ENCODE measurements at regions not wholly inside any gene's neighbourhood (a gene's known extent, or its start where the extent isn't known, plus 50 kb on each side); places are given as distances from the start of the nearest gene placed in this dataset.

- DNase-seq (ENCODE audit: low read depth), result no peak
Measured at GRCh38 chr1:232308616-232309015, 321.3 kb downstream of the SIPA1L2 start.

- no peak for DNase-seq (ENCODE audit: low read depth)
Measured at GRCh38 chr1:232307296-232308017, 322.5 kb downstream of the SIPA1L2 start.

- DNase-seq (ENCODE audit: low read depth), result no peak
Measured at GRCh38 chr1:232306269-232306961, 323.5 kb downstream of the SIPA1L2 start.

DNA sequence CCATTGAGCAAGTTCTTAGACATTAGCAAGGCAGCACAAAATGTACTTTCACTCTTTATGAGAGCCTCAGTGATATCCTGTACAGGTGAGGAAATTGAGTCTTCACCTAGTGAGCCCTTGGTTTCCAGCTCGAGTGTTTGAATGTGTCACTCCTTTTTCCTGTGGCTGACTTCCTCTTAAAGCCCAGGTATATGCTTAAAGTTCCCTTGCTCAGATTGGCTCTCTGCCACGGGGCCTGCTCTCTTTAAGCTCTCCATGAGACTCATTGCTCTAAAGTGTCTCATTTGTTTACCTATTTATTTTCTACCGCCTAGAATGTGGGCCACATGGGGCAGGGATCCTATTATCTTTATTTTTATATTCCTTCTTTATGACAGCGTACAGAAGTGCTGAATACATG is 324.9 kb downstream of the SIPA1L2 start:
- DNase-seq (ENCODE audit: low read depth), result no peak

- DNase-seq (ENCODE audit: low read depth), result no peak
Measured at GRCh38 chr1:232303222-232303620, 326.7 kb downstream of the SIPA1L2 start.

GRCh38 chr1:232302376-232303221 is 327.3 kb downstream of the SIPA1L2 start:
- DNase-seq (ENCODE audit: low read depth), result no peak

DNA sequence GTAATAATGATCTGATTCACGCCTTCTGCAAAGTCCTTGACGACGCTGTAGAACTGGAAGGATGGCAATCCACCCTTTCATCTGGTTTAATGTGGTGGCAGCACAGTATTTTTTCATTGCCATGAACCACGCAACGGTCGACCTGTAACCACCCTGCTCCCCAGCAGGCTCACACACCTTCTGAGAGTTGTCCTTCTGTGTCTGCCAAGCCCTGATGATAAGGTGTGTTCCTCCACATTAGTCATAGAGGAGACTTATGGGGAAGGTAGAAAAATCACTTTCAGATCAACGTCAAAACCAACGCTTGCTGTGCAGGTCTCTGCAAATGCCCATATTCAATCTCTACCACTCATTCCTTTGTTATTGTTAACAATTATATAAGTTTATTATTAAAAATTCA is 328.7 kb downstream of the SIPA1L2 start:
- DNase-seq (ENCODE audit: low read depth), result no peak

DNA sequence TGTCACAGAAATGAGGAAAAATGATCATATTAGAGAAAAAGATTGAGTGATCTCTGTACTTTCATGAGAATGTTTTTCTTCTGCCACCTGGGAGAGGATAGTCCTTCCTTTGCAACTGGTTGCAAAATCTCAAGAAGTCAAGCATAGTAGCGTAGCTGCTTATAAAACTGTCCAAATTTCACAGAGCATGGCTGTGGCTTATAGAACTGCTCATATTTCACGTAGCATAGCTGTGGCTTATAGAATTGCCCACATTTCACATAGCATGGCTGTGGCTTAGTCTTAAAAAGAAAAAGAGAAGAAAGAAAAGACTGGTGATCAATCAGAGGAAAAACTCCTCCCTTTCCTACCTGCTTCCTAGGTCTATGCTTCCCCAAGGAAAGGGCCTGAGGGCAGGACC is 329.5 kb downstream of the SIPA1L2 start:
- no peak for DNase-seq (ENCODE audit: low read depth)

DNA sequence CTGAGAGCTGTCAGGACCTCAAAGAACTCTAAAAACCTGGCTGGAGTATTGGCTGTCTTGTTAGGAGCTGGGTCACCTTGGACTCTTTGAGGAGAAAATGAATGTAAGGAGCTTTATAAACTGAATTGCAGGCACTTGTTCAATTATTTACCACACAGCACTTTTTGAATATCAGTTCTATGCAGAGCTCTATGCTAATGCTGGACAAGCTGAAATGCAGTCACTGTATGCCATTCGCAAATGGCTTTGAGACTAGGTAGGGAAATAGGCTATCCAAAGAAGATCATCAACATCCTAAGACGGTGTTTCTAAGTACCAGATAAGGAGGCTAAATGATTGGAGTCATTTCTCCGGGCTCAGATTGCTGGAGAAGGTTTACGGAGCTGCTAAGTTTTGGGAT is 333.5 kb downstream of the SIPA1L2 start:
- DNase-seq (ENCODE audit: low read depth), result no peak

DNA sequence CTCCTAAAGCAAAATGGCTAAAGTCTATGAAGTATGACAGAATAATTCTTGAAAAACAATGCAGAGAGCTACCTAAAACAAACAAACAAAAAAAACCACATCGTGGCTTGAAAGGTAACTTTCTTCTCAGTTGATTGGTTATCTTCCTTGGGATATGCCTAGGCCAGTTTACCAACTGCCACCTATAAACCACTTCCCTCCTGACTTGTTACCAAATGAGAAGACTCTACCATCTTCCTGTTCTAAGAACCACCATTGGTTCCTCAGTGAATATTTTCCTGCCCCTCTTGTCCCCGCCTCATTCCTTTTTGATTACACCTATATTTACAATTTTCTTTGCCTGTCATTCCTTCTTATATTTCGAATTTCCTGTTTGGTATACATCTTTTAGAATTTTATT is 336.6 kb downstream of the SIPA1L2 start:
- no peak for DNase-seq (ENCODE audit: low read depth)

- no peak for DNase-seq (ENCODE audit: low read depth)
Measured at GRCh38 chr1:232292818-232293217, 337.1 kb downstream of the SIPA1L2 start.

GRCh38 chr1:232292239-232292638 is 337.7 kb downstream of the SIPA1L2 start:
- no peak for DNase-seq (ENCODE audit: low read depth)

- DNase-seq (ENCODE audit: low read depth), result no peak
Measured at GRCh38 chr1:232291681-232292080, 338.3 kb downstream of the SIPA1L2 start.

- DNase-seq (ENCODE audit: low read depth), result no peak
Measured at GRCh38 chr1:232291261-232291660, 338.7 kb downstream of the SIPA1L2 start.

DNA sequence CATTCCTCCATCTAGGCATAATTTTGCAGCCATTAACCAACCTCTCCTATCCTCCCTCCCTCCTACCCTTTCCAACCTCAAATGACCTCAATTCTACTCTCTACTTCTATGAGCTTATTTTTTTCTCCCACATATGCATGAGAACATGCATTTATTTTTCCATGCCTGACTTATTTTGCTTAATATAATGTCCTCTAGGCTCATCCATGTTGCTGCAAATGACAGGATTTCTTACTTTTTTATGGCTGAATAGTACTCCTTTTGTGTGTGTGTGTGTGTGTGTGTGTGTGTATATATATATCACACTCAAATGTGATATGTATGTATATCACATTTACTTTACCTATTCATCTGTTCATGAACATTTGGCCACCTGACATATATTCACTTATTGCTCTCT is 339.4 kb downstream of the SIPA1L2 start:
- no peak for DNase-seq (ENCODE audit: low read depth)

DNA sequence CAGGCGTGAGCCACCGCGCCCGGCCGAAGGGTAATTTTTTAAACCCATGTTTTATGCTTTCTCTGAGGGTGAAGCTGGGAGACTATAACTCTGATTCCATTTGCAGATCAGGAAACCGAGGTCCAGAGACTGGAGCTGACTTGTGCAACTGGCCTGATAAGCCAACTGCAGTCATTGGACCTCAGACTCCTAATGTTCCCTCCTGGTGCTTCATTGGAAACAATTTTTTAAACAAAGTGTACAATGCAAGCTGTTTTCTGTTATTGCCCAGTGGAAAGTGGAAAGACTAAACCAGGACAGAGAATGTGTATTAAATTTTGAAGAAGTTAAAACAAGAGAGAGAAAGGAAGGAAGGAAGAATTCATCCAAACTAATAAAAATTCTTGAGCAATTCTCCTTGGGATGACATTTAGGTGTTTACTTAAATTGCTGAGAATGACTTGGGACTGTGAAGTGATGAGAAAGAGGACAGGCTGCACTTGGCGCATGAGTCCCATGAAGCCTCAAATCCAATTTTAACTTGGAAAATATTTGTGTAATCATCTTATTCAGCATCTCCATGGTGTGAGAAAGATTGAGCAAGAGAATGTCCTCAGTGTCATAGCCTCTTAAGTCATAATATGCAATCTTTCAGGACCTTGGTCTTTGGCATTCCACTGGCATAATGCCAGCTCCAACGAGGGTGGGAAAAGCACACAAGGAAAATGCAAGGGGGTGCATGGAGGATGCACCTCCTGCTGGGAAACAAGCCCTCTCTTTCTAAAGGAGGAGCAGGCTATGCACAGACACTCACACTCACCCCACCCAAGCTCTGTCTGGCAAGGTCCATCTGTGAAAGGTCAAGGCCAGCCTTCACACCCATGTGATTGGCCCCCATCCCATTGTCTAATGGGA is 342.0 kb downstream of the SIPA1L2 start:
- peak; percentile 27 for DNase-seq (ENCODE audit: low read depth)

DNA sequence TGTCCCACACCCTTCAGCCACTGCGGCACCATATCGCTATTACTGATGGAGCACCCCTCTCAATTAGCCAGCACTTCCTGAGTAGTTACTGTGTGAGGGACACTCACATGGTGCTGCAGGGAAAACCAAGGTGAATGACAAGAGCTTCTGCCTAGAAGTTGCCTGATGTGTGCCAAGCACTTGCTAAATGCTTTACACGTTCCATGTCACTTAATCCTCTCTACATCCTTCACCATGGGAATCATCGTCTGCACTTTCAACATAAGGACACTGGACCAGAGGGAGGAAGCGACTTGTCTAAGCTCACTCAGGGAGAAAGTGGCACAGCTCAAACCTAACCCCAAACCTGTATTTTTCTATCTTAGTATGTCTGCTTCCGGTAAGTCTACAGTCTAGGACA is 344.8 kb downstream of the SIPA1L2 start:
- no peak for DNase-seq (ENCODE audit: low read depth)

GRCh38 chr1:232283864-232284263 is 346.1 kb downstream of the SIPA1L2 start:
- DNase-seq (ENCODE audit: low read depth), result peak; percentile 10

DNA sequence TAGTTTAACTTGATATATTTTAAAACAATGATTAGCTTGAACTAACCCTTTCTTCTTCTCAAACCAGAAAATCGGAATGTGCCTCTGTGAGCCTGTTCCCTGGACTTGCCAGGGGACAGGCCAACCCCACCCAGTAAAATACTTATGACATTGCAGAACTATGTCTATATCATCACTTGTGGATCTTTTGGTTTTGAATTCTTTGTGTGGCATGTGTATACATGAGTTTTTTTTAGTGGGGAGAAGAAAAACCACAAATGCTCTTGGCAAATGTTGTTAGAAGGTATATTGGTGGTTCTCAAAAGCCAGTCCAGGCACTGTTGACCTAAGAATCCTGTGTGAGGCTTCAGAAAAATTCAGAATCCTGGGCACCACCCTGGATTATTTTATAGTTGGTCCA is 347.4 kb downstream of the SIPA1L2 start:
- no peak for DNase-seq (ENCODE audit: low read depth)

- no peak for DNase-seq (ENCODE audit: low read depth)
Measured at GRCh38 chr1:232280910-232281309, 349.0 kb downstream of the SIPA1L2 start.

DNA sequence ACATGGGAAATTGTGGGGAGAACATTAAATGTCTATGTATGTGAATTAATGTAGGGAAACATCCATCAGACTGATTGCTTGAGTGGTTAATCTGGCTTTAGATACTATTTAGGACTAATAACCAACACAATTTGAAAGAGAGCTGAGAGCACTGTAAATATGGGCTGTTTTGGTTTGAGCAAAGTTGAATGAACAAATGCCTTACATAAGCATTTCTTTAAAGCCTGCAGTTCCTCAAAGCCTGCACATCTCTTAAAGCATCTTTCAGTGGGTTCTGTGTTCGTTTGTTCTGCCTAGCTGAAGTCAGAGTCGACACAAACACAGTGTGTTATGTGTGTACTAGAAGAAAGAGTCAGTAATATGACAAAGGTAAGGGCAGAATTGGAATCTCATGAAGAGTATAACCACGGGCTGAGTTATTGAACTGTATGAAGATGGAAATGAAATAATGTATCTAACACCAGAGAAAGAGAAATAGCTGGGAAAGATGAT is 350.0 kb downstream of the SIPA1L2 start:
- DNase-seq (ENCODE audit: low read depth), result no peak

GRCh38 chr1:232278925-232279324 is 351.0 kb downstream of the SIPA1L2 start:
- no peak for DNase-seq (ENCODE audit: low read depth)

All from GM04503 (cell line).